ENCODE measurements at regions not wholly inside any gene's neighbourhood (a gene's known extent, or its start where the extent isn't known, plus 50 kb on each side); places are given as distances from the start of the nearest gene placed in this dataset.

DNA sequence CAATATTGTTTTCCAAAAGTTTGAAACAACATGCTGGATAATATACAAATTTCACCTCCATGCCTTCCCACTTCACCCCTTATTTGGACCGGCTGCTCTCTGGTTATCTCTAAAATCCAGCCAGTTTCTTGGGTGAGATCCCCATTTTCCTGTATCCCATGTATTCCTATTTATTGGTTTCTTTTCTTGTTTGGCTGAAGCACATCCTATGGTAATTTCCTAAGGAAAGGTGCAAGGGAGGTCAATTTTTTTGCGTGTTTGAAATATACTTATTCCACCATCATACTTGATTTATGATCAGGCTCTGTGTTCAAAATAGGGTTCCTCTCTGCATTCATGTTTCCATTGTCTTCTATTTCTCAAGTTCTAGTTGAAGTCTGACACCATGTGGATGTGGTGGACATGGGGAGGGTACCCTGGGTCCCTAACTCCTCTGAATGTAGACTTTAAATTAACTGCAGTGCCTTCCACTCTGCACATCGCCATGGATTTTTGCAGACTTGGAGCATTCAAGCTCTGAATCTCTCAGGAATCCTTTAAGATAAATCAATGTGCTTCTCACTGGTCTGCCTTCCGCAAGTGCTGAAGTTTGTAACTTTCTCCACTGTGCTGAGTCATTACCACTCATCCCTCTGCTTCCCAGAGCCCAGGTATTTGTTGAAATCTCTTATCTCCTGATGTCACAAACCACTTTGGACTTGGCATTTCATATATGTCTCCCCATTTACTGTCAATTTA is 52.1 kb upstream of the TLE3 start:
- no peak for DNase-seq

DNA sequence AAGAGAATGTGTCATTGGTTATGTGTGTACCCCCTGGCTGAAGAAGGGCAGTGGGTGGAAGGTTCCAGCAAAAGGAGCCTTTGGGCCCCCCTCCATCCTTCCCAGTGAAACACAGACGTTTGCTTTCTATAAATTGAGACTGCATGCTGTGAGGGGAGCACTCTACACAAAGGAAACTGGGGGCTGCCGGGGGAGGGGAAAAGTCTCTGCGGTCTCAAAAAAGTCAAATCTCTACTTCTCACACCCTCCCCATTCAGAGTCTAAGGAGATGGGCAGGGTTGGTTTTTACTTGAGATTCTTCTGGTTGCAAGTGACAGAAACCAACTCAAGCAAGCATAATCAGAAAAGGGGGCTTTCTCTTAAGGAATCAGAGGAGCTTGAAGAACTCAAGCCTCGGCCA is 50.1 kb upstream of the TLE3 start:
- no peak for DNase-seq

Measured in CD4-positive, alpha-beta T cell treated with Interleukin-15 for 1 hour (primary cell).